G401.6 (cell line): ENCODE measurements at regions not wholly inside any gene's neighbourhood (a gene's known extent, or its start where the extent isn't known, plus 50 kb on each side); places are given as distances from the start of the nearest gene placed in this dataset.

ENCODE experiments used
- FAIRE-seq: peaks from 2 replicates; lab custom pipeline; 2012; peaks lifted over from hg19 to GRCh38; lab: Jason Lieb, UNC

GRCh38 chr14:66365388-66365787 lies 120.8 kb upstream of the CCDC196 start:
- FAIRE-seq, result no peak

GRCh38 chr14:66369157-66369697 lies 116.9 kb upstream of the CCDC196 start:
- FAIRE-seq, result no peak

- no peak for FAIRE-seq
Observed at GRCh38 chr14:66371776-66372175, 114.4 kb upstream of the CCDC196 start.

- FAIRE-seq, result no peak
Observed at GRCh38 chr14:66375046-66375964, 110.9 kb upstream of the CCDC196 start.

GRCh38 chr14:66377574-66377973 lies 108.6 kb upstream of the CCDC196 start:
- FAIRE-seq, result no peak

- FAIRE-seq, result no peak
Observed at GRCh38 chr14:66378712-66379505, 107.3 kb upstream of the CCDC196 start.

GRCh38 chr14:66380143-66380542 lies 106.0 kb upstream of the CCDC196 start:
- FAIRE-seq, result no peak

GRCh38 chr14:66381755-66382154 lies 104.4 kb upstream of the CCDC196 start:
- no peak for FAIRE-seq

- no peak for FAIRE-seq
Observed at GRCh38 chr14:66383257-66383656, 102.9 kb upstream of the CCDC196 start.

GRCh38 chr14:66383771-66384170 lies 102.4 kb upstream of the CCDC196 start:
- FAIRE-seq, result no peak

GRCh38 chr14:66388516-66388915 lies 97.7 kb upstream of the CCDC196 start:
- no peak for FAIRE-seq

- FAIRE-seq, result no peak
Observed at GRCh38 chr14:66389481-66389880, 96.7 kb upstream of the CCDC196 start.

GRCh38 chr14:66395300-66395699 lies 90.9 kb upstream of the CCDC196 start:
- FAIRE-seq, result no peak

GRCh38 chr14:66396164-66396563 lies 90.0 kb upstream of the CCDC196 start:
- FAIRE-seq, result no peak

- FAIRE-seq, result no peak
Observed at GRCh38 chr14:66398437-66398836, 87.7 kb upstream of the CCDC196 start.

- no peak for FAIRE-seq
Observed at GRCh38 chr14:66401449-66402095, 84.6 kb upstream of the CCDC196 start.

- FAIRE-seq, result no peak
Observed at GRCh38 chr14:66403183-66403582, 83.0 kb upstream of the CCDC196 start.

- FAIRE-seq, result no peak
Observed at GRCh38 chr14:66404051-66404545, 82.1 kb upstream of the CCDC196 start.

- no peak for FAIRE-seq
Observed at GRCh38 chr14:66405158-66405557, 81.0 kb upstream of the CCDC196 start.

- FAIRE-seq, result no peak
Observed at GRCh38 chr14:66413901-66414300, 72.3 kb upstream of the CCDC196 start.

- no peak for FAIRE-seq
Observed at GRCh38 chr14:66414511-66414910, 71.7 kb upstream of the CCDC196 start.

GRCh38 chr14:66420251-66421006 lies 65.7 kb upstream of the CCDC196 start:
- FAIRE-seq, result no peak
